ENCODE measurements at regions not wholly inside any gene's neighbourhood (a gene's known extent, or its start where the extent isn't known, plus 50 kb on each side); places are given as distances from the start of the nearest gene placed in this dataset.

DNA sequence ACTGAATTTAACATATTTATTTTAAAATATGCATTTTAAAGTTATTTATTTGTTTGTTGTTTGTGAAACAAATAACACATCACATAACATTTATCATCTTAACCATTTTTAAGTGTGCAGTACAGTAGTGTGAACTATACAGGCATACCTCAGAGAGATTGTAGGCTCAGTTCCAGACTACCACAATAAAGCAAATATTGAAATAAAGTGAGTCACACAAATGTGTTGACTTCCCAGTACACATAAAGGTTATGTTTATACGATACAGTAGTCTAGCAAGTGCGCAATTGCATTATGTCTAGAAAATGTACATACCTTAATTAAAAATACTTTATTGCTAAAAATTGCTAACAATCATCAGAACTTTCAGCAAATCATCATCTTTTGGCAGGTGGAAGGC is 739.4 kb upstream of the ADGRL4 start:
- POLR2A ChIA-PET: no interaction called here
- Histone ChIP-seq H3K36me3 (ENCODE audit: control insufficient read depth, insufficient read depth, low read length) (no peaks in the 10 kb centered on the region), H3K9me3 (no peaks in the 10 kb centered on the region), H3K4me1 (no peaks in the 10 kb centered on the region), H3K27me3 (replicated peaks; ENCODE audit: control insufficient read depth, insufficient read depth, low read length) (no peaks in the 10 kb centered on the region), H3K4me3 (ENCODE audit: low read depth, low read length) (no peak overlapping the region)
- no peaks in the 10 kb centered on the region for H3K36me3 Mint-ChIP-seq (ENCODE audit: insufficient read depth, unreplicated experiment)
- no TSS peak for BruUV-seq (replicated peaks)
- TF ChIP-seq CTCF (IDR thresholded peaks at IDR 0.05; ENCODE audit: insufficient read depth in 1 of 2, low read depth in 1 of 2, low read length in 1 of 2, severe bottlenecking in 1 of 2, unreplicated experiment in 1 of 2): no peak
- H3K27me3 Mint-ChIP-seq (ENCODE audit: insufficient read depth, unreplicated experiment): no peaks in the 10 kb centered on the region
- intact Hi-C loops (cut with micrococcal nuclease; ENCODE audit: unreplicated experiment): no loop called here
- H3K9me3 Mint-ChIP-seq (ENCODE audit: unreplicated experiment): no peaks in the 10 kb centered on the region
- H3K27ac Mint-ChIP-seq (ENCODE audit: unreplicated experiment): no peak overlapping the region
- CTCF ChIA-PET: no interaction called here
- H3K4me1 Mint-ChIP-seq (ENCODE audit: low read depth, unreplicated experiment): no peaks in the 10 kb centered on the region
- DNase-seq: no peak
- no peak overlapping the region for H3K4me3 Mint-ChIP-seq (ENCODE audit: unreplicated experiment)

DNA sequence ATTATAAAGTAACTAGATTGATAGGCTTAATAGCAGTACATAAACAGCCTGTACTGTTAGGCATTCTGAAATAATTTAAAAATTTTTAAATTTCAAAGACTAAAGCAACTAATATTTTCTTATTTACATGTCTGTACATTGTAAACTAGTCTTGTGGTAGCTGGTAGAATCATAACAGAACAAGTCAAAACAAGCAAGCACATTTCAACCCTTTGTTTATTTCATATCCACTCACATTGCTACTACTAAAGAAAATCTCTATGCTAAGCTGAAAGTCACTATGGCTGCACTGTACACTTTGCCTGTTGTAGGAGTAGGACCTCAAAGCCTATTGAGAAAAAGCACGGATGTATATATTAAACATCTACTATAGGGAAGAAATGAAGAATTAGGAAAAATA is 738.2 kb upstream of the ADGRL4 start:
- no peak overlapping the region for H3K27ac Mint-ChIP-seq (ENCODE audit: unreplicated experiment)

DNA sequence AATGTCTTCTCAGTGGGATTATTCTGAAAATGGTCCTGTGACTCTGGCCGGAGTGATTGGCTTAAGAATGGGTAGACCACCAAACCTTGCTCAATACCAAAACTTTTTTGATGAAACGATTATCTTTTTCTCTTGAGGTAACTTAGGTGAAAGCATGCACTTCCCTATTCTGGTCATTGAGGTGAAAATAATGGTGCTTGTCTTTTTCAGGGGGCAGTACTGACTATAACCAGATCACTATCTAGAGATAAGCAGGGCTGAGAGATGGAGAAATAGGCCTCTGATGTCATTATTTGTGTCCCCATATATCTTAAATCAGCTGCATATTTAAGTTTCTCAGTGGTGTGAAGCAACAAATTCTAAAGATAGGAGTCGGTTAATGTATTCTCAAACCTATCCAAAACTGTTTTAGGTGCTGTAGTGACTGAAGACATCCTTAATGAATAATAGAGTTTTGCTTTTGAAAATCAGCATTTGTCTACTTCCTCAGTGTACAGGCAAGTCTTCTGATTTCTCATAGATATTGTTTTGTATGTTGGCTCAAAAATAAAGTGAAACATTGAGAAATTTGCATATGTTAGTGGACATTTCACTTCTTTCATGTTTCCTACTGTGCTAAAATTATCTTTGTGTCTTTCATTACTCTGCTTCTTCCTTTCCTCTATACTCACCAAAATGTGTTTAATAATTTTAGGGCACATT is 735.3 kb upstream of the ADGRL4 start:
- H3K4me3 ChIP-seq (ENCODE audit: low read depth, low read length): no peak overlapping the region
- ChIA-PET POLR2A (no interaction called here), CTCF (no interaction called here)
- H3K36me3 ChIP-seq (ENCODE audit: control insufficient read depth, insufficient read depth, low read length): no peaks in the 10 kb centered on the region
- Mint-ChIP-seq H3K4me1 (ENCODE audit: low read depth, unreplicated experiment) (no peaks in the 10 kb centered on the region), H3K9me3 (ENCODE audit: unreplicated experiment) (no peaks in the 10 kb centered on the region), H3K27me3 (ENCODE audit: insufficient read depth, unreplicated experiment) (no peaks in the 10 kb centered on the region), H3K36me3 (ENCODE audit: insufficient read depth, unreplicated experiment) (no peaks in the 10 kb centered on the region), H3K4me3 (ENCODE audit: unreplicated experiment) (no peak overlapping the region), H3K27ac (ENCODE audit: unreplicated experiment) (no peak overlapping the region)
- no peak for DNase-seq
- intact Hi-C loops (cut with micrococcal nuclease; ENCODE audit: unreplicated experiment): no loop called here
- no TSS peak for BruUV-seq (replicated peaks)
- H3K4me1 ChIP-seq: no peaks in the 10 kb centered on the region
- H3K9me3 ChIP-seq: no peaks in the 10 kb centered on the region
- no peaks in the 10 kb centered on the region for H3K27me3 ChIP-seq (replicated peaks; ENCODE audit: control insufficient read depth, insufficient read depth, low read length)
- no peak for TF ChIP-seq CTCF (IDR thresholded peaks at IDR 0.05; ENCODE audit: insufficient read depth in 1 of 2, low read depth in 1 of 2, low read length in 1 of 2, severe bottlenecking in 1 of 2, unreplicated experiment in 1 of 2)

More for the DNA sequence above, 738.2 kb upstream of the ADGRL4 start:
- DNase-seq: no peak
- Histone ChIP-seq H3K9me3 (no peaks in the 10 kb centered on the region), H3K27me3 (replicated peaks; ENCODE audit: control insufficient read depth, insufficient read depth, low read length) (no peaks in the 10 kb centered on the region), H3K36me3 (ENCODE audit: control insufficient read depth, insufficient read depth, low read length) (no peaks in the 10 kb centered on the region), H3K4me3 (ENCODE audit: low read depth, low read length) (no peak overlapping the region), H3K4me1 (no peaks in the 10 kb centered on the region)
- Mint-ChIP-seq H3K36me3 (ENCODE audit: insufficient read depth, unreplicated experiment) (no peaks in the 10 kb centered on the region), H3K27me3 (ENCODE audit: insufficient read depth, unreplicated experiment) (no peaks in the 10 kb centered on the region), H3K9me3 (ENCODE audit: unreplicated experiment) (no peaks in the 10 kb centered on the region), H3K4me1 (ENCODE audit: low read depth, unreplicated experiment) (no peaks in the 10 kb centered on the region), H3K4me3 (ENCODE audit: unreplicated experiment) (no peak overlapping the region)
- ChIA-PET POLR2A (no interaction called here), CTCF (no interaction called here)
- intact Hi-C loops (cut with micrococcal nuclease; ENCODE audit: unreplicated experiment): no loop called here
- TF ChIP-seq CTCF (IDR thresholded peaks at IDR 0.05; ENCODE audit: insufficient read depth in 1 of 2, low read depth in 1 of 2, low read length in 1 of 2, severe bottlenecking in 1 of 2, unreplicated experiment in 1 of 2): no peak
- BruUV-seq (replicated peaks): no TSS peak

All from Caco-2 (cell line).